ENCODE measurements at regions not wholly inside any gene's neighbourhood (a gene's known extent, or its start where the extent isn't known, plus 50 kb on each side); places are given as distances from the start of the nearest gene placed in this dataset.

DNA sequence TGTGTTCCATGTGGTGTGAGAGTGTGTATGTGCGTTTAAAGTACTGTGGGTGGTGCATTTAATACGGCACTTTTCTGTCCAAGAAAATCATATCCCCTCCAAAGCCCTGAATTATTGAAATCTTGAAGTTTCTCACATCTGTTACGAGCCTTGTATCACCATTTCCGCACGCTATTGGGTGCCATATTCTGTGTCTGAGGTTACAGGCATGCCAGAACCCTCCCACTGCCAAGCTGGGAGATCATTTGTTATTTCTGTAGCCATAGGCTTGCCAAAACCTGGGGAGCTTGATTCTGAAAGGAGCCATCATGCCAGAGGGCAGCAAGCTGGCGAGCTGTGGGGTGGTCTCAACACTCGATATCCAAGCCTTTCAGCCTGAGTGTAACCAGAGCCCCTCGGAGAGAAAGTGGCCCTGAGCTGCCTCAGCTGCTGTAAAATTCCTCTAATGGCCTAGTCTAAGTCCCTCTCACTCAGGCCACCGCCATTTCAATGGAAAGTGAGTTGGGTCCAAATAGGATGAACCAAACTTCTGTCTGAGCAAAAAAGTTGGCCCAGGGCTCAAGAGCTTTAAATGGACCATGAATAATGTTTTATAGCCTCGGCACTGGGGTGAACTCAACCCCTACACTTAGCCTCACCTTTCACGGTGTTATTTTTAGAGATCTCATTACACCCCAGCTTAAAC is 298.4 kb upstream of the DUSP10 start:
- Histone ChIP-seq H4K20me1 (ENCODE audit: insufficient read depth) (no peaks in the 10 kb centered on the region), H3K9ac (no peak overlapping the region), H3K4me2 (ENCODE audit: unreplicated experiment) (no peak overlapping the region), H3K79me2 (ENCODE audit: insufficient read depth) (no peaks in the 10 kb centered on the region), H3K27me3 (replicated peaks; ENCODE audit: insufficient read depth) (no peaks in the 10 kb centered on the region), H3F3A (ENCODE audit: insufficient read depth) (peaks cover 21% of the 10 kb centered on the region; the same call in 1 of the 2 replicates), H3K4me3 (no peak overlapping the region), H3K9me3 (ENCODE audit: low read depth) (no peaks in the 10 kb centered on the region), H2AFZ (no peak overlapping the region), H3K4me1 (ENCODE audit: insufficient read depth) (peaks cover 18% of the 10 kb centered on the region), H3K36me3 (ENCODE audit: low read depth) (no peaks in the 10 kb centered on the region), H3K9me2 (ENCODE audit: insufficient read depth) (no peaks in the 10 kb centered on the region), H3K27ac (no peak overlapping the region)
- in situ Hi-C loops (cut with MboI): no loop called here
- WGBS, 2 experiments (ENCODE audit: low coverage in 1 of 2, low lambda C conversion rate in 2 of 2, missing lambda C conversion rate in 2 of 2): 89 to 91% methylated on average over 11 of the region's 11 CpGs
- no peak for DNase-seq
- TF ChIP-seq EZH2 (IDR thresholded peaks at IDR 0.05; ENCODE audit: insufficient read depth, poor library complexity, severe bottlenecking): no peak
- TF ChIP-seq EZH2phosphoT487 (IDR thresholded peaks at IDR 0.05; ENCODE audit: insufficient read depth, low read depth): no peak

DNA sequence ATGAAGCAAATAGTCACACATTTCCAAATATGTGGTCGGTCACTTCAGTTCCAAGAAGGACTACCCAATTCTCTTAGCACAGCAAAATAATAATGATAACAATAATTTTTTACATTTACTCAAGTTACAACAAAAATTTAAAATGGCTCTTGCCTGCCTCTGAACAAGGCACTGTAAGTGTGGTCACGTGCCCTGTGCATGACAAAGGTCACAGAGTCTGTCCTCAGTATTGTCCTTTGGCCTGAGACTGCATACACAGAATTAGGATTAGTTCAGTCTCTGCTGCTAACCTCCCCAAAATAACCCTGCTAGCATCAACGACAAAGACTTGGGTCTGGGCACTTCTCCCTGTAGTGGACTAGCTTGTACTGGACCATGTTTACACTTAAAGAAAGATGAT is 297.1 kb upstream of the DUSP10 start:
- Histone ChIP-seq H4K20me1 (ENCODE audit: insufficient read depth) (no peaks in the 10 kb centered on the region), H3K9me3 (ENCODE audit: low read depth) (no peaks in the 10 kb centered on the region), H3K79me2 (ENCODE audit: insufficient read depth) (no peaks in the 10 kb centered on the region), H3K36me3 (ENCODE audit: low read depth) (no peaks in the 10 kb centered on the region), H3K27ac (no peak overlapping the region), H3K9ac (no peak overlapping the region), H3K9me2 (ENCODE audit: insufficient read depth) (no peaks in the 10 kb centered on the region), H2AFZ (no peak overlapping the region), H3K4me3 (no peak overlapping the region), H3K27me3 (replicated peaks; ENCODE audit: insufficient read depth) (no peaks in the 10 kb centered on the region), H3K4me1 (ENCODE audit: insufficient read depth) (peaks cover 13% of the 10 kb centered on the region), H3K4me2 (ENCODE audit: unreplicated experiment) (no peak overlapping the region), H3F3A (ENCODE audit: insufficient read depth) (peaks cover 12% of the 10 kb centered on the region; the same call in 1 of the 2 replicates)
- in situ Hi-C loops (cut with MboI): no loop called here
- TF ChIP-seq EZH2phosphoT487 (IDR thresholded peaks at IDR 0.05; ENCODE audit: insufficient read depth, low read depth): no peak
- no peak for TF ChIP-seq EZH2 (IDR thresholded peaks at IDR 0.05; ENCODE audit: insufficient read depth, poor library complexity, severe bottlenecking)
- 69 to 82% methylated on average over 3 of the region's 3 CpGs for WGBS, 2 experiments (ENCODE audit: low coverage in 1 of 2, low lambda C conversion rate in 2 of 2, missing lambda C conversion rate in 2 of 2)
- no peak for DNase-seq

DNA sequence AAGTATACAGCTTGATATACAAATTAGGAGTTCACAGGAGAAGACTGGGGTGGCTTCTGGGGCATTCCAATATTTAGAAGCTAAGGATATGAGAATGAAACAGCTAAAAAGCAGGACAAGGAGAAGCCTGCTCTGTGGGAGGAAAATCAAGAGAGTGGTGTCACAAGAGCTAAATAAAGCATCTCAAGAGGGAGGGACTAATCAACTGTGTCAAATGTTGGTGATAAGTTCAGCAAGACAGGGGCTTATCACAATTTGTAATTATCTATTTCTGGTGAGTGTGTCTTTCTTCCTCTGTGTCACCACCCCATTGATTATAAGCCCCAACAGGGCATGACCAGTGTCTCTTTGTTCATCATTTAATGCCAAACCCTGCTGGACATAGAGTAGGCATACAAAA is 295.8 kb upstream of the DUSP10 start:
- Histone ChIP-seq H3K79me2 (ENCODE audit: insufficient read depth) (no peaks in the 10 kb centered on the region), H3K9me3 (ENCODE audit: low read depth) (no peaks in the 10 kb centered on the region), H3F3A (ENCODE audit: insufficient read depth) (peaks cover 12% of the 10 kb centered on the region; the same call in 1 of the 2 replicates), H3K4me1 (ENCODE audit: insufficient read depth) (peaks cover 7% of the 10 kb centered on the region; the same call in 1 of the 2 replicates), H3K27me3 (replicated peaks; ENCODE audit: insufficient read depth) (no peaks in the 10 kb centered on the region), H3K36me3 (ENCODE audit: low read depth) (no peaks in the 10 kb centered on the region), H3K9ac (no peak overlapping the region), H4K20me1 (ENCODE audit: insufficient read depth) (no peaks in the 10 kb centered on the region), H3K4me2 (ENCODE audit: unreplicated experiment) (no peak overlapping the region), H2AFZ (no peak overlapping the region), H3K4me3 (no peak overlapping the region), H3K27ac (no peak overlapping the region), H3K9me2 (ENCODE audit: insufficient read depth) (no peaks in the 10 kb centered on the region)
- TF ChIP-seq EZH2 (IDR thresholded peaks at IDR 0.05; ENCODE audit: insufficient read depth, poor library complexity, severe bottlenecking) (no peak), EZH2phosphoT487 (IDR thresholded peaks at IDR 0.05; ENCODE audit: insufficient read depth, low read depth) (no peak)
- in situ Hi-C loops (cut with MboI): no loop called here
- DNase-seq: no peak

DNA sequence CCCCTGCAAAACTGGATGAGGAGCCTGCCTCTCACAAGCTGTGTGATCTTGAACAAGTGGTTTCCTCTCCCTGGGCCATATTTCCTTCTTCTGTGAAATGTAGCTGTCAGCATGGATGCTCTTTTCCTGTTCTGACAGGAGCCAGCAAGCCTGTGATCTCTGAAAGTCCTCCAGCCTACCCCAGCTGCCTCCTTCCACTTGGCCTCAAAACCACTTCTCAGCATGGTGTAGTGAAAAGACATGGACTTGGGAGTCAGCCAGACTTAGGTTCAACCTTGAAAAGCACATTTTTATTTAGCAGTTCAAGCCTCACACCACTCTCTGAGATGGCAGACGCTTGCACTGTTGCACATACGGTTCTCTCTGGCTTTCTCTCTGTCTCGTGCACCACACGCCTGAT is 292.9 kb upstream of the DUSP10 start:
- Histone ChIP-seq H4K20me1 (ENCODE audit: insufficient read depth) (no peaks in the 10 kb centered on the region), H3K4me3 (no peak overlapping the region), H3K9me2 (ENCODE audit: insufficient read depth) (no peaks in the 10 kb centered on the region), H3K4me1 (ENCODE audit: insufficient read depth) (no peaks in the 10 kb centered on the region), H3K9ac (no peak overlapping the region), H3F3A (ENCODE audit: insufficient read depth) (no peaks in the 10 kb centered on the region), H2AFZ (no peak overlapping the region), H3K4me2 (ENCODE audit: unreplicated experiment) (no peak overlapping the region), H3K79me2 (ENCODE audit: insufficient read depth) (no peaks in the 10 kb centered on the region), H3K36me3 (ENCODE audit: low read depth) (no peaks in the 10 kb centered on the region), H3K27ac (no peak overlapping the region), H3K27me3 (replicated peaks; ENCODE audit: insufficient read depth) (no peaks in the 10 kb centered on the region), H3K9me3 (ENCODE audit: low read depth) (no peaks in the 10 kb centered on the region)
- no peak for DNase-seq
- TF ChIP-seq EZH2 (IDR thresholded peaks at IDR 0.05; ENCODE audit: insufficient read depth, poor library complexity, severe bottlenecking): no peak
- 95% methylated on average over 4 of the region's 4 CpGs for WGBS, 2 experiments (ENCODE audit: low coverage in 1 of 2, low lambda C conversion rate in 2 of 2, missing lambda C conversion rate in 2 of 2)
- in situ Hi-C loops (cut with MboI): no loop called here

DNA sequence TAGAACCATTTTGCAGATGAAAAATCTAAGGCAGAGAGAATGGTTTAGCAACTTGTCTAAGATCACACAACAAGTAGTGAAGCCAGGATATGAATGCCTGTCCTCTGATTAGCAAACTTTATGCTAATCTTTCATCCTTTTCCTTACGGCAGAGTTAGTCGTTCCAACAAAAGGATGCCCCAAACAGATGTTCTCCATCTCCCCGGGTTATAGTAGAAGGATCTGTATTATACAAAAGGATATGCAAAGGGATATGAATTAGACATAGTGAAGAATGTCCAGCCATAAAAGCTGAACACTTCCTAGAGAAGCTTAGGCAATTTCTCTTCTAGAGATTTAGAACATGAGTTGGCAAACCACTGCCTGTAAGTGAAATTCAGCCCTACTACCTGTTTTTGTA is 291.6 kb upstream of the DUSP10 start:
- Histone ChIP-seq H3K9me2 (ENCODE audit: insufficient read depth) (no peaks in the 10 kb centered on the region), H3K79me2 (ENCODE audit: insufficient read depth) (no peaks in the 10 kb centered on the region), H3K36me3 (ENCODE audit: low read depth) (no peaks in the 10 kb centered on the region), H4K20me1 (ENCODE audit: insufficient read depth) (no peaks in the 10 kb centered on the region), H3K27ac (no peak overlapping the region), H2AFZ (no peak overlapping the region), H3K4me1 (ENCODE audit: insufficient read depth) (no peaks in the 10 kb centered on the region), H3K27me3 (replicated peaks; ENCODE audit: insufficient read depth) (no peaks in the 10 kb centered on the region), H3K4me3 (no peak overlapping the region), H3K9ac (no peak overlapping the region), H3K4me2 (ENCODE audit: unreplicated experiment) (no peak overlapping the region), H3K9me3 (ENCODE audit: low read depth) (no peaks in the 10 kb centered on the region), H3F3A (ENCODE audit: insufficient read depth) (no peaks in the 10 kb centered on the region)
- TF ChIP-seq EZH2 (IDR thresholded peaks at IDR 0.05; ENCODE audit: insufficient read depth, poor library complexity, severe bottlenecking): no peak
- TF ChIP-seq EZH2phosphoT487 (IDR thresholded peaks at IDR 0.05; ENCODE audit: insufficient read depth, low read depth): no peak
- 68 to 78% methylated on average over 3 of the region's 3 CpGs for WGBS, 2 experiments (ENCODE audit: low coverage in 1 of 2, low lambda C conversion rate in 2 of 2, missing lambda C conversion rate in 2 of 2)
- no peak for DNase-seq
- in situ Hi-C loops (cut with MboI): no loop called here

All from GM23248 (cell line).